ENCODE measurements at regions not wholly inside any gene's neighbourhood (a gene's known extent, or its start where the extent isn't known, plus 50 kb on each side); places are given as distances from the start of the nearest gene placed in this dataset.

- DNase-seq: no peak
Measured at GRCh38 chr1:81032374-81032773, 768.4 kb upstream of the ADGRL2 start.

- no peak for DNase-seq
Measured at GRCh38 chr1:81030441-81030840, 770.3 kb upstream of the ADGRL2 start.

DNA sequence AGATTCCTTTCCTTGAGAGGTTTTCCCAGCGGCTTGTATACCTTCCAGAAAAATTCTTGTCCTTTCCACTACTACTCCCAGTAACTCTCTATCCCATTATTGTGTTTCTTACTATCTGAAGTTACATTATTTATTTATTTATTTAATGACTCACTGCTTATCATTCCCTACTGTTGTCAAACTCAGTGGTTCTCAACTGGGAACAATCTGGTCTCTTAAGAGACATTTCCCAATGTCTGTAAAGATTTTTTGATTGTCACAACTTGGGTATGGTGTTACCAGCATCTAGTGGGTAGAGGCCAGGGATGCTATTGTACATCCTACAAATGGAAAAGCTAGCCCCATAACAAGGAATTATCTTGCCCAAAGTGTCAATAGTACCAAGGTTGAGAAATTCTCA, 771.5 kb upstream of the ADGRL2 start:
- no peak for DNase-seq

- no peak for DNase-seq
Measured at GRCh38 chr1:81023187-81023724, 777.5 kb upstream of the ADGRL2 start.

DNA sequence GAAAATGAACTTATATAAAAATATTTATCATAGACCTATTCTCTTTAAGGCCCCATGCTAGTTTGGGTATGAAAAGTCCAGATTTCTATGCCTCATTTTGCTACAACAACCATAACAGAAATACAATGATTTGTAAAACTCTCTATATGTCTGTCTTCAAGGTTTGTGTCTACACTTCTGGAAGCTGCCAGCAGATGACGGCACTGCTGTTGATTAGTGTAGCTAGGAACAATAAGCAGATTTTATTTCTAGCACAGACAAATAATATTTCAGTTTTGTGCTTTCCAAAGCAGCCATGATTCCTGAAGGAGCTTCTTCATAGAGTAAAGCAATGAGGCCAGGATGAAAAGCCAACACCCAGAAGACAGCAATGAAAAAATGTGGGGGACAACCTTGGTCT, 779.6 kb upstream of the ADGRL2 start:
- no peak for DNase-seq

DNA sequence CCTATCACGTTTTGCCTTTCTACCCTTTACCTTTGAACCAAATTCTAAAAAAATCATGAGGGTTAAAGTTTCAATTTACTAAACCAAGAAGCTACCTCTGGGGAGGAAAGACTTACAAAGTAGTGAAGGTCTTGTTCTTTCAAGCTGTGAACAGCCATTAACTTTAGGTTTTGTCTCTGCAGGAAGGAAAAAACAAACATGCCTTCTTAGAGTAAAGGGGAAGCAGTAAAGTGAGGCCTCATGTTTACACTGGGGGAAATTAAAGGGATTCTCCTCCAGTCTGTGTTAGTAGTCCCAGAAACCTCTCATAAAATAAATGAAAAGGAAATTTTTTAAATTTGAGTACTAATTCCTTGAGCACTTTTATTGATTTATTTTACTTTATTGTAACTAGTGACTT, 780.2 kb upstream of the ADGRL2 start:
- no peak for DNase-seq

DNA sequence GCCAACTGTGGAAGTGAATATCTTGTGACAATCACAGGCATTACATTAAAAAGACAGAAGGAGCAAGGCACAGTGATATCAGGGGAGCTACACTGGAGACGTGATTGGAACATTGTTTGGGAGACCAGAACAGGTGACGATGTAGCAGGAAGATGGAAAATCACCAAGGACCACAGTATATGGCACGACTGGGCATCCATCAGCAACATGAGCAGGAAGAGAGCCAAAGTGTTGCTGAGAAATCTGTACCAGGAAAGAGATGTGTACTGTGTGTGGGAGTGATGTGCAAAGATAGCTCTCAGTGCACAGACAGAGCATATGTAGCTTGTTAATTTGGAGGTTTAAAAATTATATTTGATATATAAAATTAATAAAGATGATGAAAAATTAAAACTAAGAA, 790.6 kb upstream of the ADGRL2 start:
- no peak for DNase-seq

GRCh38 chr1:81008293-81008692, 792.4 kb upstream of the ADGRL2 start:
- DNase-seq: no peak

- DNase-seq: no peak
Measured at GRCh38 chr1:81007024-81007423, 793.7 kb upstream of the ADGRL2 start.

- DNase-seq: no peak
Measured at GRCh38 chr1:81006502-81006901, 794.2 kb upstream of the ADGRL2 start.

- no peak for DNase-seq
Measured at GRCh38 chr1:81004011-81004410, 796.7 kb upstream of the ADGRL2 start.

DNA sequence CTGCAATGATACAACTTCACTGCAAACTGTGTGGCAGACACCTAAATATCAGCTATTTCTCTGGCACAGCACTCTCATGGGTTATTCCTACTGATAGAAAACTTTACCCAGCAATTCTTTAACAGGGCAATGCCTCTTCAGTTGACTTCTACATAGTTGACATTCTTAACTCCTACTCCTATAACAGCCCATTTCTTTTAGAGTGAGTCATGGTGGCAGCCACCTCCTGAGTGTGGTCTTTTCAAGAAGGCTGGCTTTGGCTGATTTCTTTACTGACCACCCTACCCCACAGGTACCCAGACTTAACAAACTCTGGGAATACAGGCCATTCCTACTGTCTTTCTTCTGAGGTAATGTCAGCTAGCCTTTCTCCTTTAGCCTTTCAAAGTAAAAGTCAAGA, 805.8 kb upstream of the ADGRL2 start:
- DNase-seq: no peak

GRCh38 chr1:80994038-80994437, 806.7 kb upstream of the ADGRL2 start:
- DNase-seq: no peak

GRCh38 chr1:80993154-80993980, 807.4 kb upstream of the ADGRL2 start:
- DNase-seq: no peak

GRCh38 chr1:80989455-80989854, 811.3 kb upstream of the ADGRL2 start:
- no peak for DNase-seq

- no peak for DNase-seq
Measured at GRCh38 chr1:80988926-80989325, 811.8 kb upstream of the ADGRL2 start.

- no peak for DNase-seq
Measured at GRCh38 chr1:80987824-80988223, 812.9 kb upstream of the ADGRL2 start.

DNA sequence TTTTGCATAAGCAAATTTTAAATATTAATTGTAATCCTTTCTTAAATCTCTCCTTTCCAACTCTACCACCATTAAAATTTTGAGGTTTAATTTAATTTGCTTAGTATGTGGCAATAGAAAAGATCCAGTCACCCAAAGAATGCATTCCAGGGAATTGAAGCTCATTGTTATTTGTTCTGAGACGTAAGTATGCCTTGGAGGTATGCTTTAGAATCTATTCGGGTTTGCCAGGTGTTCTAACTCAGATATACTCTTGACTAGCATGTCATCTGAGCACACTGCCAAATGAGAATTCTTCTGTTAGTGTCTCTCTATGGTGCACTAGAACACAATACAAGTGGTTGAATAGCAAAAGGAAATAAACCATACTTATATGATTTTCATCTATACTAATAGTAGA, 813.6 kb upstream of the ADGRL2 start:
- DNase-seq: no peak

DNA sequence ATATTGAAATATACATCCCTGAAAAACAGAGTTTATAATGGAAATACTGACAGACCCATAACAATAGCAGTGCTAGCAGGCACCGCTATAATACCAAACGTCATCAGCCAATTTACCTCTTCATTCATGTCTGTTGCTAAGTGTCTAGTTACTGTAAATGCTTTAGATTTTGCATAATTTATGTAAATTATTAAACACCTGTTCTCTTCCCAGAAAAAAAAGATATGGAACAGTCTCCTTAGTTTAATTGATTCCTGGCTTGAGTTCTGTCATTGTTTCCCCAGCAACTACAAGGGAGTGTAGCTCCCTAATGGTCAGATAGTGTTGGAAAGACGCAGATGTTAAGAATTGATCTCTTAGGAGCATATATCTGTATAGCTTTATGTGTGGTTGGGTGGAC, 817.9 kb upstream of the ADGRL2 start:
- DNase-seq: no peak

DNA sequence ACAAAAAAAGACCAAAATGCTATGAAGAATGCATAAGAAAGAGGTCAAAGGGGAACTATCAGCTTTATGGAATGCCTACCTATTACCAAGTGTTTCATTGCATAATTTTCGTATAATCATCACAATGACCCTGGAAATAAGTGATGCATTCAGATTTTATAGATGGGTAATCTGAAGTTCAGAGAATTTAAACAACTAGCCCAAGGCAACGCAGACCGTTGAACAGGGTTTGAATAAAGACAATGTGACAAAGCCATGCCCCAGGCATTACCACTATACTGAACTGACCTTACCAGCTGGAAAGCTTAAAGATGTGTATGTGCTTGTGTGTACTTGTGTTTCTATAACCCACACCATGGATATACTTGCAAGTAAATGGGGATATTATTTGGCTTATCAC, 827.6 kb upstream of the ADGRL2 start:
- DNase-seq: no peak

DNA sequence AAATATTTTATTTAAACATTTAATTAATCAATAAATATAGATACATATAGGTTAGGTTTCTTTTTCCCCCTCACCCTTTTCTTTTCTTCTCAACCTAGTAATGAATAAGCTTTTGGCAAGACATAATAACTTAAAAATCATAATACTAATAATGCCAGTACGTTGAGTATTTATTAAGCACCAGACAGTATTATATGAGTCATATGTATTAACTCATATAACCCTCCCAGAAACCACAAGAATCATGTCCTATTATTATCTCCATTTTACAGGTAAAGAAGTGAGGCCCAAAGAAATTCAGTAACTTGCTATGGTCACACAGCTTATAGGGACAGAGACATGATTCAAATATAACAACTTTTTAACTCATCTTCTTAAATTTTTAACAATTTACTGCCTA, 834.5 kb upstream of the ADGRL2 start:
- DNase-seq: no peak

- no peak for DNase-seq
Measured at GRCh38 chr1:80962564-80962963, 838.2 kb upstream of the ADGRL2 start.

DNA sequence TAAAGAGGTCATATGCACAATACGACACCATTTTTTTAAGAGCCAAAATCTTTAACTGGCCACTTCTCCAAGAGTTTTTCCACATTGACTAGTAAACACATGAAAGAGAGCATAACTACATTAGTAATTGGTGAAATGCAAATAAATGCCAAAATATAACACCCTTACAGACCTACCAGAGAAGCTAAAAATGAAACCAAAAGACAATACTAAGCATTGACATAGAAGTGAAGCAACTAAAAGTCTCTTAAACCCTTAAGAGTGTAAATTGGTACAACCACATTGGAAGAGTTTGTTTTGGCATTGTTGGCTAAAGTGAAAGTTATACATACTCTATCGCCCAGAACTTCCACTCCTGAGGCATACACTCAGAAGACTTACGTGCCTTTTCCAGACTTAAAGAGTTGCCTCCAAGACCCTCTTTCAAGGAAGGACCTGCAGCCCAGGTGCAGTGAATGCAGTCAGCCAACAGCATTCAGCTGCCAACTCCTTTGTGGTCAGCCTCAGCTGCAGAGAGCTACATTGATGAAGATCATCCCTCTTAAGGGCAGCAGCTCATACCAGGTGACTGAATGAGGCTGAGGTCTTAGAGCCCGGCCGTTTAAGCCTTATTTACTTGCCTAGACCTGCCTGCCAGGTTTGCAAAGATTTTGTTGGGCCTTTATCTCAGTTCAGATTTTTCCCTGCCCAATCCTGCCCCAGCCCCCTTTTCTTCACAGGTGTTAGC, 839.1 kb upstream of the ADGRL2 start:
- DNase-seq: no peak

GRCh38 chr1:80933346-80933745, 867.4 kb upstream of the ADGRL2 start:
- no peak for DNase-seq
